ENCODE measurements at regions not wholly inside any gene's neighbourhood (a gene's known extent, or its start where the extent isn't known, plus 50 kb on each side); places are given as distances from the start of the nearest gene placed in this dataset.

GRCh38 chr12:107458163-107458562 is 227.4 kb upstream of the PWP1 start:
- in situ Hi-C loops (cut with HindIII; ENCODE audit: low sequenced_read_pairs), result no loop called here

GRCh38 chr12:107458990-107459389 is 226.6 kb upstream of the PWP1 start:
- in situ Hi-C loops (cut with HindIII; ENCODE audit: low sequenced_read_pairs), result no loop called here

- in situ Hi-C loops (cut with HindIII; ENCODE audit: low sequenced_read_pairs), result no loop called here
Observed at GRCh38 chr12:107459641-107460040, 226.0 kb upstream of the PWP1 start.

GRCh38 chr12:107461222-107461975 is 224.2 kb upstream of the PWP1 start:
- in situ Hi-C loops (cut with HindIII; ENCODE audit: low sequenced_read_pairs), result no loop called here

GRCh38 chr12:107462428-107463332 is 222.9 kb upstream of the PWP1 start:
- in situ Hi-C loops (cut with HindIII; ENCODE audit: low sequenced_read_pairs), result no loop called here

- in situ Hi-C loops (cut with HindIII; ENCODE audit: low sequenced_read_pairs), result no loop called here
Observed at GRCh38 chr12:107464644-107465043, 221.0 kb upstream of the PWP1 start.

GRCh38 chr12:107465625-107466024 is 220.0 kb upstream of the PWP1 start:
- in situ Hi-C loops (cut with HindIII; ENCODE audit: low sequenced_read_pairs), result no loop called here

GRCh38 chr12:107467716-107468115 is 217.9 kb upstream of the PWP1 start:
- in situ Hi-C loops (cut with HindIII; ENCODE audit: low sequenced_read_pairs), result no loop called here

- in situ Hi-C loops (cut with HindIII; ENCODE audit: low sequenced_read_pairs), result no loop called here
Observed at GRCh38 chr12:107468182-107468581, 217.4 kb upstream of the PWP1 start.

- in situ Hi-C loops (cut with HindIII; ENCODE audit: low sequenced_read_pairs), result no loop called here
Observed at GRCh38 chr12:107469011-107469410, 216.6 kb upstream of the PWP1 start.

- in situ Hi-C loops (cut with HindIII; ENCODE audit: low sequenced_read_pairs), result loop anchor here (5.0 kb wide), 1 partner anchor 62 kb away; no protein-coding TSS in a partner anchor
Observed at GRCh38 chr12:107470645-107471044, 215.0 kb upstream of the PWP1 start.

GRCh38 chr12:107472308-107472707 is 213.3 kb upstream of the PWP1 start:
- in situ Hi-C loops (cut with HindIII; ENCODE audit: low sequenced_read_pairs), result loop anchor here (5.0 kb wide), 1 partner anchor 60 kb away; no protein-coding TSS in a partner anchor

GRCh38 chr12:107474099-107474498 is 211.5 kb upstream of the PWP1 start:
- in situ Hi-C loops (cut with HindIII; ENCODE audit: low sequenced_read_pairs), result loop anchor here (5.0 kb wide), 1 partner anchor 58 kb away; no protein-coding TSS in a partner anchor

- in situ Hi-C loops (cut with HindIII; ENCODE audit: low sequenced_read_pairs), result loop anchor here (5.0 kb wide), 1 partner anchor 57 kb away; no protein-coding TSS in a partner anchor
Observed at GRCh38 chr12:107474639-107475539, 210.7 kb upstream of the PWP1 start.

- in situ Hi-C loops (cut with HindIII; ENCODE audit: low sequenced_read_pairs), result no loop called here
Observed at GRCh38 chr12:107475900-107476299, 209.7 kb upstream of the PWP1 start.

- in situ Hi-C loops (cut with HindIII; ENCODE audit: low sequenced_read_pairs), result no loop called here
Observed at GRCh38 chr12:107477018-107477417, 208.6 kb upstream of the PWP1 start.

- in situ Hi-C loops (cut with HindIII; ENCODE audit: low sequenced_read_pairs), result no loop called here
Observed at GRCh38 chr12:107477947-107478610, 207.5 kb upstream of the PWP1 start.

GRCh38 chr12:107478881-107479280 is 206.7 kb upstream of the PWP1 start:
- in situ Hi-C loops (cut with HindIII; ENCODE audit: low sequenced_read_pairs), result no loop called here

- in situ Hi-C loops (cut with HindIII; ENCODE audit: low sequenced_read_pairs), result no loop called here
Observed at GRCh38 chr12:107480836-107481608, 204.6 kb upstream of the PWP1 start.

Data from endothelial cell of hepatic sinusoid (primary cell).